HEK293 (cell line): ENCODE measurements at regions not wholly inside any gene's neighbourhood (a gene's known extent, or its start where the extent isn't known, plus 50 kb on each side); places are given as distances from the start of the nearest gene placed in this dataset.
"Not testable (repeated sequence)": the region's sequence is repeated elsewhere in the genome, so short reads cannot be mapped to it uniquely, and the experiment has no call there.

Experiments
- CTCF ChIA-PET: fragments of 350-600 bp; formaldehyde crosslinking; extraction: SDS; loops from one replicate; lab custom pipeline; 2021; ENCODE audit warnings: antibody characterized with exemption; lab: Yijun Ruan, JAX
- POLR2A ChIA-PET: fragments of 300-600 bp; formaldehyde crosslinking; extraction: SDS; loops from one replicate; lab custom pipeline; 2020; ENCODE audit warnings: antibody characterized with exemption, inconsistent platforms; lab: Yijun Ruan, JAX
- H3K27ac ChIP-seq: fragments of 200-500 bp; sonication (Bioruptor generic); 2 replicates; pipeline ENCODE4 v1.5.1; 2014; ENCODE audit warnings: low read depth, low read length, control low read depth, inconsistent platforms; ENCODE audit errors: extremely low read depth
- H3K36me3 ChIP-seq, 2 experiments: fragments of 200-500 bp in 1 of 2; sonication (Bioruptor generic) in 1 of 2; 1 replicate in 1 of 2; 2 replicates in 1 of 2; pipeline ENCODE4 v1.5.1; 2014 to 2017; ENCODE audit warnings: inconsistent platforms in 2 of 2, low read length in 2 of 2; ENCODE audit not compliant: control insufficient read depth in 2 of 2, insufficient read depth in 1 of 2
- H3K4me1 ChIP-seq: fragments of 200-500 bp; sonication (Bioruptor generic); 2 replicates; pipeline ENCODE4 v1.5.1; 2014; ENCODE audit warnings: mild to moderate bottlenecking, low read length, inconsistent platforms; ENCODE audit not compliant: control insufficient read depth, insufficient read depth
- H3K4me3 ChIP-seq: 2 replicates; pipeline ENCODE4 v1.5.1; 2011; ENCODE audit warnings: low read depth, mild to moderate bottlenecking, control low read depth, low read length, moderate library complexity
- H3K9me3 ChIP-seq: fragments of 200-500 bp; sonication (Bioruptor generic); 2 replicates; pipeline ENCODE4 v1.5.1; 2014; ENCODE audit warnings: low read depth, low read length, inconsistent platforms; ENCODE audit not compliant: control insufficient read depth, insufficient read depth
- FEZF1 ChIP-seq: fragments of 450-650 bp; formaldehyde crosslinking; IDR thresholded peaks from 2 replicates; pipeline ENCODE4 v1.5.1; 2016; ENCODE audit warnings: missing biosample characterization, missing genetic modification characterization
- HOXA7 ChIP-seq: sonication (generic); formaldehyde crosslinking; IDR thresholded peaks from 2 replicates; pipeline ENCODE4 v1.8.1; 2022; ENCODE audit warnings: missing genetic modification reagents, borderline replicate concordance
- HOXD13 ChIP-seq: sonication (generic); formaldehyde crosslinking; IDR thresholded peaks from 2 replicates; pipeline ENCODE4 v1.8.0; 2022; ENCODE audit warnings: missing genetic modification reagents, borderline replicate concordance
- INSM2 ChIP-seq: fragments of 450-650 bp; formaldehyde crosslinking; IDR thresholded peaks from 2 replicates; pipeline ENCODE4 v1.5.1; 2016; ENCODE audit warnings: missing biosample characterization, missing genetic modification characterization
- PBX3 ChIP-seq: sonication (generic); formaldehyde crosslinking; IDR thresholded peaks from 2 replicates; pipeline ENCODE4 v1.8.1; 2022; ENCODE audit warnings: mild to moderate bottlenecking, moderate library complexity, missing genetic modification reagents
- PRDM6 ChIP-seq: fragments of 450-650 bp; formaldehyde crosslinking; IDR thresholded peaks from 2 replicates; pipeline ENCODE4 v1.5.1; 2017; ENCODE audit warnings: missing biosample characterization, missing genetic modification characterization
- SCRT2 ChIP-seq: fragments of 450-650 bp; formaldehyde crosslinking; IDR thresholded peaks from 2 replicates; pipeline ENCODE4 v1.5.1; 2016; ENCODE audit warnings: missing biosample characterization, missing genetic modification characterization
- ZBTB17 ChIP-seq: fragments of 450-650 bp; formaldehyde crosslinking; IDR thresholded peaks from 2 replicates; pipeline ENCODE4 v1.5.1; 2016; ENCODE audit warnings: missing biosample characterization, missing genetic modification characterization
- ZFP37 ChIP-seq: fragments of 450-650 bp; formaldehyde crosslinking; IDR thresholded peaks from 2 replicates; pipeline ENCODE4 v1.5.1; 2016; ENCODE audit warnings: missing biosample characterization, missing genetic modification characterization
- ZIC2 ChIP-seq: fragments of 450-650 bp; formaldehyde crosslinking; IDR thresholded peaks from 2 replicates; pipeline ENCODE4 v1.5.1; 2016; ENCODE audit warnings: missing biosample characterization, missing genetic modification characterization
- ZNF132 ChIP-seq: fragments of 450-650 bp; formaldehyde crosslinking; IDR thresholded peaks from 2 replicates; pipeline ENCODE4 v1.5.1; 2017; ENCODE audit warnings: missing biosample characterization, missing genetic modification characterization, borderline replicate concordance
- ZNF18 ChIP-seq: fragments of 450-650 bp; formaldehyde crosslinking; IDR thresholded peaks from 2 replicates; pipeline ENCODE4 v1.5.1; 2016; ENCODE audit warnings: missing biosample characterization, missing genetic modification characterization
- ZNF24 ChIP-seq: fragments of 450-650 bp; formaldehyde crosslinking; IDR thresholded peaks from 2 replicates; pipeline ENCODE4 v1.5.1; 2016; ENCODE audit warnings: missing biosample characterization, missing genetic modification characterization
- ZNF248 ChIP-seq: fragments of 450-650 bp; formaldehyde crosslinking; IDR thresholded peaks from 2 replicates; pipeline ENCODE4 v1.5.1; 2017; ENCODE audit warnings: missing biosample characterization, missing genetic modification characterization
- ZNF354C ChIP-seq: fragments of 450-650 bp; formaldehyde crosslinking; IDR thresholded peaks from 2 replicates; pipeline ENCODE4 v1.5.1; 2016; ENCODE audit warnings: missing biosample characterization, missing genetic modification characterization, low read depth, borderline replicate concordance
- ZNF404 ChIP-seq: fragments of 450-650 bp; formaldehyde crosslinking; IDR thresholded peaks from 2 replicates; pipeline ENCODE4 v1.5.1; 2017; ENCODE audit warnings: missing biosample characterization, missing genetic modification characterization
- ZNF549 ChIP-seq: fragments of 450-650 bp; IDR thresholded peaks from 2 replicates; pipeline ENCODE4 v1.5.1; 2018; ENCODE audit warnings: missing biosample characterization, missing genetic modification characterization, mild to moderate bottlenecking, inconsistent platforms, moderate library complexity
- ZNF654 ChIP-seq: fragments of 450-650 bp; formaldehyde crosslinking; IDR thresholded peaks from 2 replicates; pipeline ENCODE4 v1.5.1; 2016; ENCODE audit warnings: low read depth, missing biosample characterization, missing genetic modification characterization
- ZNF660 ChIP-seq: fragments of 450-650 bp; IDR thresholded peaks from 2 replicates; pipeline ENCODE4 v1.5.1; 2018; ENCODE audit warnings: missing biosample characterization, mild to moderate bottlenecking, missing genetic modification characterization
- ZNF704 ChIP-seq: fragments of 450-650 bp; formaldehyde crosslinking; IDR thresholded peaks from 2 replicates; pipeline ENCODE4 v1.5.1; 2016; ENCODE audit warnings: missing biosample characterization, missing genetic modification characterization

- Histone ChIP-seq H3K9me3 (no peaks in the 10 kb centered on the region), H3K4me1 (no peaks in the 10 kb centered on the region), H3K4me3 (no peak overlapping the region), H3K36me3 (no peaks in the 10 kb centered on the region), H3K27ac (no peak overlapping the region)
- POLR2A ChIA-PET, result no interaction called here
- no peak for TF ChIP-seq HOXA7 (CRISPR knock-in tag)
- CTCF ChIA-PET, result interaction anchor here (0.7 kb wide), 1 partner anchor 177 kb away, joined by 3 read pairs; no protein-coding TSS in a partner anchor
Measured at GRCh38 chr4:83947830-83948193, 411.9 kb downstream of the GPAT3 start.

GRCh38 chr4:83947125-83947829 lies 411.4 kb downstream of the GPAT3 start:
- no peak overlapping the region for H3K4me3 ChIP-seq
- CTCF ChIA-PET, result no interaction called here
- H3K4me1 ChIP-seq, result no peaks in the 10 kb centered on the region
- no peaks in the 10 kb centered on the region for H3K9me3 ChIP-seq
- TF ChIP-seq ZNF654 (no peak), ZFP37 (tag by site-specific recombination) (no peak), PBX3 (CRISPR knock-in tag) (no peak), ZNF24 (tag by site-specific recombination) (no peak), ZNF354C (tag by site-specific recombination) (no peak), INSM2 (tag by site-specific recombination) (no peak), ZBTB17 (tag by site-specific recombination) (no peak), ZNF132 (no peak), FEZF1 (tag by site-specific recombination) (no peak), ZNF248 (no peak), ZNF549 (no peak), ZNF18 (tag by site-specific recombination) (no peak), ZNF404 (no peak), SCRT2 (tag by site-specific recombination) (no peak), PRDM6 (no peak), ZNF660 (tag by site-specific recombination) (no peak), ZIC2 (no peak), ZNF704 (tag by site-specific recombination) (no peak), HOXD13 (no peak)
- no peak overlapping the region for H3K27ac ChIP-seq
- H3K36me3 ChIP-seq, result no peaks in the 10 kb centered on the region
- POLR2A ChIA-PET, result no interaction called here

GRCh38 chr4:83943691-83944090 lies 407.8 kb downstream of the GPAT3 start:
- H3K9me3 ChIP-seq, POLR2A ChIA-PET, H3K27ac ChIP-seq, CTCF ChIA-PET, H3K4me1 ChIP-seq, H3K36me3 ChIP-seq, H3K4me3 ChIP-seq: not testable (repeated sequence)
